SH-SY5Y (cell line): ENCODE measurements at regions not wholly inside any gene's neighbourhood (a gene's known extent, or its start where the extent isn't known, plus 50 kb on each side); places are given as distances from the start of the nearest gene placed in this dataset.

Experiments used
- GATA2 ChIP-seq: IDR thresholded peaks from 2 replicates; pipeline ENCODE4 v1.6.1; 2011; ENCODE audit warnings: mild to moderate bottlenecking, low read depth, low read length
- GATA3 ChIP-seq: IDR thresholded peaks from 2 replicates; pipeline ENCODE4 v1.6.1; 2011; ENCODE audit warnings: low read depth, mild to moderate bottlenecking, low read length, moderate library complexity

GRCh38 chr10:43870968-43871439 lies 222.3 kb upstream of the ZNF32 start:
- no peak for TF ChIP-seq GATA3
- no peak for TF ChIP-seq GATA2
